Stimulated activated CD4-positive, alpha-beta T cell treated with anti-CD3 and anti-CD28 coated beads, Interleukin-15, amount 100 ng/mL, for 1 hour (primary cell): ENCODE measurements at regions not wholly inside any gene's neighbourhood (a gene's known extent, or its start where the extent isn't known, plus 50 kb on each side); places are given as distances from the start of the nearest gene placed in this dataset.

Experiments
- DNase-seq, 2 donors: peaks; one replicate each; pipeline ENCODE4 v3.0.0-alpha.2; 2020; ENCODE audit warnings: low read depth in 1 of 2, low spot score in 1 of 2

DNA sequence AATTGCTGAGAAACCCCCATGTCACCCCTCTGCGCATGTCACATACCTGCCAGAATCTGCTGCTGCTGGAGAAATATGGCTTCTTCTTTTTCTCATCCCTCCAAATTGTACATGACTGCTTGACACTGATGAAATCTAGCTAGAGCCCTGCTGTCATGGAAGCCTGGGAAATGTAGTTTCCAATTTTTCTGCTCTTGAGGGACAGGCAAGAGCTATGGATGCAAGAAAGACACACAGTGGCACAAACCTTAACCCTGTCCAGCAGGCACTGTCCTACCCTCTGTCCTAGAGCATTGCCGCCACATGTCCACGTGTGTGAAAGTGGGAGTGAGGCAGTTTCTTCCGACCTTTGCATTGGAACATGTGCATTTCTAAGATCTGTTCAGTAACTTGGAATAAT is 255.5 kb upstream of the SEMA6A start:
- no peak for DNase-seq

- no peak for DNase-seq
Observed at GRCh38 chr5:116827078-116827477, 252.5 kb upstream of the SEMA6A start.

DNA sequence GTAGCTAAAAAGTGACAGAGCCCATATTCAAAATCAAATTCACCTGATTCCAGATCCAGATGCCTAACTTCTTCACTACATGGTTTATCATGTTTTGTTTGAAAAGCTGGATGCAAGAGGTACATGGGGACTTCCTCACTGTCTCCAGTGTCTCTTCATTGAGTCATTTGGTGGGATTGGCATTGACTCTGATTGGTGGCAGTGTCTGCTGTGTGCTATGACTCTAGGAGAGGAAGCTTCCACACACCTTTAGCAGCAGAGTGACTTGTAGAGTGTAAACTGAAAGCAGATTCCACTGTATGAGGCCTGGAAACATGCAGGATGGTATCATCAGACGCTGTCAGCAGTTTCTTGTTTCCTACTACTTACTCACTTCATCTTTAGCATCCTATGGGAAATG is 250.9 kb upstream of the SEMA6A start:
- DNase-seq: no peak

- DNase-seq: no peak
Observed at GRCh38 chr5:116824751-116825438, 250.3 kb upstream of the SEMA6A start.

DNA sequence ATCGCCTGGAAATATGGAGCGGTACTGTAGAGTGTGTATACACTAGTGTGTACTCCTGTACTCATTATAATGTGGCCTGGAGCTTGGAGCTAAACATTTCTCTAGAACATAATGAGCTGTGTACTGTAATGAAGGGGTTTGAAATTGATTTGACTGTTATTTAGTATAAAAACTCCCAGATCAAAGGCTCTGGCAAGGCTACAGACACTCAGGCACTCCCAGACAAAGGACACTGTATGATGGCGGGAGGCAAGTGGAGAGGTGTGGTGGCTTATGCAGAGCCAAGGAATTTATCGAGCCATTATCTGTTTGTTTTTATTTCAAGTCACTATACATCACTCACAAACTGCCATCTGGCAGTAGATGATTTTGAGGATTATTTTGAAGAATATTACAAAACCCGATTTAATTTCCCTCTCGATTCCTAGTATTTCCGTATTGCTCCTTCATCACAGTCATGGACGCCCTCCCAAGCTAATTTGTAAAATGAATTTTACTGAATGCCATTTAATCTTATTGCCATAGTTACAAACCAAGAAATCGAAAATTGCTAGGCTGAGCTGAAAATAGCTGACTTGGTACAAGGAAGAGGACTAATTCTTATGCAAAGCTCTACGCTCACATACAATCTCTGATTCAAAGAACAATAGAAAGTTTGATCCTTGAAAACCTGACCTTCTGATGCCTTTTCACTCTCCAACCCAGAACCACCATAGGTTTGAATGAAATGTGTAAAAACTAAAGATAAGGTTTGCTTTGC is 240.2 kb upstream of the SEMA6A start:
- DNase-seq: no peak

- DNase-seq: no peak
Observed at GRCh38 chr5:116813906-116814305, 239.3 kb upstream of the SEMA6A start.

DNA sequence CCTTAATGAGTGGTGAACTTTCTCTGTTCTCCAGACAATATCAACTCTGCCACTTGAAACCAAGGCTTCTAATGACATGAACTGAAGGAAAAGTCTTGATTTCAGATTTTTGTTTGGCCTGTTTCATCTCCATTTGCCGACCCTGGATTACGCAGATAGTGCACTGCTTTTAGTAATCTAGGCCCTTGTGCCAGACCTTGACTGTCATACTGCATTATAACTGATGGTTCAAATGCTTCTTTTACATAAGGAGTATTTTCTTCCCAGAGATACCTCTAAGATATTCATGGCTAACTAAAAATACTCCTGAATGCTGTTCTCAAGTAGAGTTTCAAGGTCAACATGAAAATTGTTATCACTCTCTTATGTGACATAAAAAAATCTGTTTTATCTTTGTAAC is 238.7 kb upstream of the SEMA6A start:
- no peak for DNase-seq

DNA sequence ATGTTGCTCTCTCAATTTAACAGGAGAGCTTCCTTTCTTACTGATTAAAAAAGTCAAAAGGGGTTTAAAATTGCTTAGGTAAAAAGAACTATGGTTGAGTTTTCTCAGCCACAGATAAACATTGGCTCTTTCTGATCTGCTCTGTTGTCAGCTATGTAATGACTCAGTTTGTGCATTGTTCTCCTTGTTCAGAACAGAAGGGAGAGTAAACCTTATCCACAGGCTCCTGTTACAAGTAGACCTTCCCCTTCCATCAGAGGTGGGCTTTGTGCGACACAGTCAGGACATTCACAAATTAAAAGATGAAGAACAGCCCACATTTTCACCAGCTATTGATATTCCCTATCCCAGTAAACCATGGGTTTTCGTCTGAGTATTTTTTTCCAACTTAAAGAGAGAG is 236.3 kb upstream of the SEMA6A start:
- no peak for DNase-seq

GRCh38 chr5:116806836-116807235 is 232.2 kb upstream of the SEMA6A start:
- DNase-seq: no peak

DNA sequence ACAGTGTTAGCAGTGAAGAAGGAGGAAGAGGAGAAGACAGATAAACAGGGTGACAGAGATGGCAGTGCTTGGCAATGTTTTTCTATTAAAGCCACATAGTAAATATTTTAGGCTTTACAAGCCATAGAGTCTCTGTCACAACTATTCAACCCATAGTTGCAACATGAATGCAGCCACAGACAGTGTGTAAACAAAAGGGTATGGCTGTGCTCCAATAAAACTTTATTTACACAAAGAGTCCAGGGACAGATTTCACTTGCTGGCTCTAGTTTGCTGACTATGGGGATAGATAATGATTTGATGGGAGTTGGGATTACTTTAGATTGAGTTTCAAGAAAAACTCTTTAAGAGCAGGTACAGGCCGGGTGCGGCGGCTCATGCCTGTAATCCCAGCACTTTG is 224.8 kb upstream of the SEMA6A start:
- DNase-seq: no peak

DNA sequence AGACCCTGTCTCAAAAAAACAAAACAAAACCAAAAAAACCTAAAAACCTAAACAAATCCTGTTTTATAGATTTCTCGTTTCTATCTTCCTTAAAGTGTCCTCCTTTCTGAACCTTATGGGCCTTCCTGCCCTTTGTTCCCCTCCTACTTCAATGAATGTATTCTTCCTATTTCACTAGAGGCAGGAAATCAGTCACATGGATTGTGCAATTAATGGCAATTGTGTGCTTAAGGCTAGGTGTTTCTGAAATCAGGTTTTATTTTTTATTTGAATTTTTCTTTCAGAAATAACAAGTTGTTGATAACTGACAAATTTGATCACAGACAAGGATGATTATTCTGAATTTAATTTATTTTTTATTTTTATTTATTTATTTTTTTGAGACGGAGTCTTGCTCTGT is 220.6 kb upstream of the SEMA6A start:
- no peak for DNase-seq

GRCh38 chr5:116789522-116789921 is 214.9 kb upstream of the SEMA6A start:
- DNase-seq: no peak

DNA sequence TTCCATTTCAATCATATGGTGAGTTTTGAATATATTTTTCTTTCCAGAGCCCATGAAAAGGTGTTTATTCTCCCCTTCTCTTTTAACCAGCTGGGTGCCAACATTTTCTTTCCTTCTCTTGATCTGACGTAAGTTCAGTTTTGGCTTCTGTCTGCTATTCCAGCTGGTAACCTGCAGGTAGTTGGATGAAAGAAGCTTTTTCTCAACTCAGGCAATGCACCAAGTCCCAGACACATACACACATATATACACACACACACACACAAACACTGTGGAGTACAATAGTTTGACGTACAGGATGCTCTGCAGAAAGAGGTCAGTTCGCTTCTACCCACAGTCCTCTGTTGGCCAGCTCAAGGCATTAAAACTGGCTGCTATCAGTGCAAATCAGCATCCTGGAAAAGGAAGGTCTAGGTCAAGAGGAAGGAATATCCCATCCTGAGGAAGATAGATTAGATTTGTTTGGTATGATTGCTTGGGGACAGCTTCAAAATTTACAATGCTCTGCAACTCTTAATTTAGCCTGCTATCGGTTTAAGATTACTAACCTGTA is 214.3 kb upstream of the SEMA6A start:
- DNase-seq: no peak

- no peak for DNase-seq
Observed at GRCh38 chr5:116787570-116787969, 212.9 kb upstream of the SEMA6A start.

- DNase-seq: no peak
Observed at GRCh38 chr5:116785106-116785505, 210.5 kb upstream of the SEMA6A start.

- DNase-seq: no peak
Observed at GRCh38 chr5:116779846-116780245, 205.2 kb upstream of the SEMA6A start.

DNA sequence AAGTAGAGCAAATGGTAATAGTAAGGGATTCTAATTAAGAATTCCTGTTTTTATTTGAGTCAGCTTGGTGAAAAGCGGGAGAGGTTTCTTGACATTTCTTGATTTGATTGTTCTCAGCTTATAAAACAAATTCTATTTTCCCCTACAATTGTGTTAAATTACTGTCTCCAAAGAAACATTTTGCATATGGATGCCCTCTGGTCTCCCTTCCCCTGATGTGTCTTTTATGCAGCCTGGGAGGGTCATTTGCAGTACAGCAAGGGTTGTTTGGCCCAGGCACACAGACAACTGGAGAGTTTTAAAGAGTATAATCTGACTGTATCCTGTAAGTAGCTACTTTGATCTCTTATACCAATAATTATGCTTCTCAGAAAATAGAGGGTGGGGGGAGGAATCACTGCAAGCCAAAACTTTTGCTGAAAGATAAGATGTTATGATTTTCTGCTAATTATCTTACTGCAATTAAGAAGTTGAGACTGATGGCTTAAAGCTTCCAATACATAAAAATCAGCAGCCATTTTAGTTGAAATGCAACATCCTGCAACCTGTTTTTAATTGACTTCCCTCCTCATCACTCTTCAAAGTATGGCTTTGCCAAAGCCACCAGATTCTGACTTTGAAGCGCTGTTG is 204.1 kb upstream of the SEMA6A start:
- DNase-seq: no peak

- DNase-seq: no peak
Observed at GRCh38 chr5:116778032-116778431, 203.4 kb upstream of the SEMA6A start.

- DNase-seq: no peak
Observed at GRCh38 chr5:116773926-116774325, 199.3 kb upstream of the SEMA6A start.

GRCh38 chr5:116772806-116773205 is 198.2 kb upstream of the SEMA6A start:
- no peak for DNase-seq

- no peak for DNase-seq
Observed at GRCh38 chr5:116772152-116772501, 197.5 kb upstream of the SEMA6A start.

- no peak for DNase-seq
Observed at GRCh38 chr5:116771466-116772151, 197.0 kb upstream of the SEMA6A start.
